ENCODE measurements at regions not wholly inside any gene's neighbourhood (a gene's known extent, or its start where the extent isn't known, plus 50 kb on each side); places are given as distances from the start of the nearest gene placed in this dataset.

GRCh38 chr4:13130848-13131247, 353.3 kb downstream of the RAB28 start:
- no peak for TF ChIP-seq ETS1 (IDR thresholded peaks at IDR 0.05)
- TF ChIP-seq CTCF (conservative IDR thresholded peaks at IDR 0.05; ENCODE audit: low read depth in 2 of 2): no peak
- no peak for TF ChIP-seq JUNB (IDR thresholded peaks at IDR 0.05; ENCODE audit: unreplicated experiment)
- TF ChIP-seq POLR2AphosphoS5 (IDR thresholded peaks at IDR 0.05; ENCODE audit: low read depth): no peak
- no peak for TF ChIP-seq EZH2 (IDR thresholded peaks at IDR 0.05; ENCODE audit: low read depth, unreplicated experiment)
- no peak for TF ChIP-seq REST (IDR thresholded peaks at IDR 0.05; ENCODE audit: unreplicated experiment)
- TF ChIP-seq NANOG (IDR thresholded peaks at IDR 0.05; ENCODE audit: borderline replicate concordance): no peak
